ENCODE measurements at regions not wholly inside any gene's neighbourhood (a gene's known extent, or its start where the extent isn't known, plus 50 kb on each side); places are given as distances from the start of the nearest gene placed in this dataset.

- no peak for TF ChIP-seq CTCF (IDR thresholded peaks at IDR 0.05)
- no peak for TF ChIP-seq POLR2AphosphoS5 (IDR thresholded peaks at IDR 0.05)
Measured at GRCh38 chr12:131586761-131587160, 124.1 kb upstream of the SFSWAP start.

All from suprapubic skin (tissue), 3 donors.